Brain microvascular endothelial cell (primary cell): ENCODE measurements at regions not wholly inside any gene's neighbourhood (a gene's known extent, or its start where the extent isn't known, plus 50 kb on each side); places are given as distances from the start of the nearest gene placed in this dataset.

Experiments
- DNase-seq: peaks from one replicate; pipeline ENCODE4 v3.0.0-alpha.2; 2020
- H3K27ac ChIP-seq: fragments of 250-450 bp; sonication (Bioruptor Pico); 2 replicates; pipeline ENCODE4 v1.5.1; 2020; ENCODE audit warnings: mild to moderate bottlenecking, moderate library complexity
- H3K27me3 ChIP-seq: fragments of 250-450 bp; sonication (Bioruptor Pico); replicated peaks from 2 replicates; pipeline ENCODE4 v1.5.1; 2020; ENCODE audit warnings: mild to moderate bottlenecking
- H3K36me3 ChIP-seq: fragments of 250-450 bp; sonication (Bioruptor Pico); replicated peaks from 2 replicates; pipeline ENCODE4 v1.5.1; 2020; ENCODE audit warnings: mild to moderate bottlenecking
- H3K4me3 ChIP-seq: 2 replicates; pipeline ENCODE4 v1.5.1; 2011; ENCODE audit warnings: low read depth, mild to moderate bottlenecking, control low read depth, low read length, moderate library complexity
- in situ Hi-C: cut with HindIII; loops from 2 replicates; pipeline ENCODE4 v1.10.0; 2017; ENCODE audit warnings: low sequenced_read_pairs, low pct_ligation_motif_present
- TF ChIP-seq, protein P1 (sequence below): IDR thresholded peaks from 2 replicates; pipeline ENCODE4 v1.5.1; 2011; ENCODE audit warnings: low read depth, mild to moderate bottlenecking, moderate library complexity, low read length, control low read depth, inconsistent platforms; ENCODE audit errors: missing control alignments

GRCh38 chr20:1838556-1839279, 56.5 kb upstream of the SIRPA start:
- no peak overlapping the region for H3K27ac ChIP-seq
- H3K36me3 ChIP-seq = no peaks in the 10 kb centered on the region
- TF ChIP-seq, protein P1, sequence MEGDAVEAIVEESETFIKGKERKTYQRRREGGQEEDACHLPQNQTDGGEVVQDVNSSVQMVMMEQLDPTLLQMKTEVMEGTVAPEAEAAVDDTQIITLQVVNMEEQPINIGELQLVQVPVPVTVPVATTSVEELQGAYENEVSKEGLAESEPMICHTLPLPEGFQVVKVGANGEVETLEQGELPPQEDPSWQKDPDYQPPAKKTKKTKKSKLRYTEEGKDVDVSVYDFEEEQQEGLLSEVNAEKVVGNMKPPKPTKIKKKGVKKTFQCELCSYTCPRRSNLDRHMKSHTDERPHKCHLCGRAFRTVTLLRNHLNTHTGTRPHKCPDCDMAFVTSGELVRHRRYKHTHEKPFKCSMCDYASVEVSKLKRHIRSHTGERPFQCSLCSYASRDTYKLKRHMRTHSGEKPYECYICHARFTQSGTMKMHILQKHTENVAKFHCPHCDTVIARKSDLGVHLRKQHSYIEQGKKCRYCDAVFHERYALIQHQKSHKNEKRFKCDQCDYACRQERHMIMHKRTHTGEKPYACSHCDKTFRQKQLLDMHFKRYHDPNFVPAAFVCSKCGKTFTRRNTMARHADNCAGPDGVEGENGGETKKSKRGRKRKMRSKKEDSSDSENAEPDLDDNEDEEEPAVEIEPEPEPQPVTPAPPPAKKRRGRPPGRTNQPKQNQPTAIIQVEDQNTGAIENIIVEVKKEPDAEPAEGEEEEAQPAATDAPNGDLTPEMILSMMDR = no peak
- H3K27me3 ChIP-seq = peaks cover 2% of the 10 kb centered on the region
- in situ Hi-C loops = no loop called here
- DNase-seq = no peak
- no peak overlapping the region for H3K4me3 ChIP-seq

DNA sequence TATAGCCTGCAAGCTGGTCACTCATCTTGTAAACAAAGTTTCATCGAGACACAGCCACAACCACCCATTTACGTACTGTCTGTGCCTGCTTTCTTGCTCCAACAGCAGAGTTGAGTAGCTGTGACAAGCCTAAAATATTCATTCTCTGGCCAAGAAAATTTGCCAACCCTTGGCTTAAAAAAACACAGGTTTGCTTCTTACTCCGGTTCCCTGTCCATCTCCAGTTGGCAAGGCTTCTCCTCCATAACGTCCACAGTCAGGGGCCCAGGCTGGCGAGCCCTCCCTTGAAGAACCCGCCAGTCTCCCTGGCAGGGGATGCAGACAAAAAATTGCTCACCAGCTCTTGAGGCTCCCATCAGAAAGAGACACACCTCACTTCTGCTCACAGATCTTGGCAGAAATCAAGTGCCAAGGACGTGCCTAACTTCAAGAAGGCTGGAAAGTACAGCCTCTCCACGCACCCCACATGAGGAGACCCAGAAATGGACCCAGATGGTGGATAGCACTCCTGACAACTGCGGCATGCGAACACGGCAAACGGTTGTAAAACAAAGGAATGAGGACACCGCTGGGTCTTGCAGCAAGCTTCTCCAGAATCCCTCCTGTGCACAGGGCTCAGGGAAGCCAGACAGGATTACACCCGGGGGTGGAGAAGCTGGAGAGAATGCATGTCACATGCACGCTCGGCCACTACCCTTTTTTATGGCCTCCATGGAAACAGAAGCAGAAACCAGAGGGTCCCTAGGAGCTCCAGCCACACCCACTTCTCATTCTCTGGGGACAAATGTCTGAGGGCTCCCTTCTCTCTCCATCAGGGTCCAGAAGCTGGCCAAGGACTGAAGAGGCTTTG, 59.8 kb upstream of the SIRPA start:
- Histone ChIP-seq H3K36me3 (no peaks in the 10 kb centered on the region), H3K27ac (no peak overlapping the region), H3K27me3 (peaks cover 2% of the 10 kb centered on the region), H3K4me3 (no peak overlapping the region)
- DNase-seq = no peak
- TF ChIP-seq, protein P1 = no peak
- in situ Hi-C loops = no loop called here

- in situ Hi-C loops = no loop called here
- Histone ChIP-seq H3K27ac (no peak overlapping the region), H3K27me3 (peaks cover 2% of the 10 kb centered on the region), H3K36me3 (no peaks in the 10 kb centered on the region), H3K4me3 (no peak overlapping the region)
- TF ChIP-seq, protein P1 = no peak
- DNase-seq = no peak
These were observed 61.2 kb upstream of the SIRPA start for GRCh38 chr20:1833728-1834726.

GRCh38 chr20:1833216-1833615, 62.0 kb upstream of the SIRPA start:
- in situ Hi-C loops = no loop called here
- no peak overlapping the region for H3K27ac ChIP-seq
- no peak for DNase-seq
- no peak overlapping the region for H3K4me3 ChIP-seq
- H3K36me3 ChIP-seq = no peaks in the 10 kb centered on the region
- H3K27me3 ChIP-seq = peaks cover 2% of the 10 kb centered on the region
- TF ChIP-seq, protein P1 = no peak

GRCh38 chr20:1832634-1833033, 62.6 kb upstream of the SIRPA start:
- H3K27ac ChIP-seq = no peak overlapping the region
- TF ChIP-seq, protein P1 = no peak
- H3K36me3 ChIP-seq = no peaks in the 10 kb centered on the region
- H3K4me3 ChIP-seq = no peak overlapping the region
- DNase-seq = no peak
- in situ Hi-C loops = no loop called here
- peaks cover 2% of the 10 kb centered on the region for H3K27me3 ChIP-seq
